Caco-2 (cell line): ENCODE measurements at regions not wholly inside any gene's neighbourhood (a gene's known extent, or its start where the extent isn't known, plus 50 kb on each side); places are given as distances from the start of the nearest gene placed in this dataset.

ENCODE experiments used
- BruUV-seq: library from RNA; stranded (reverse); fragments of 400-500 nt; replicated peaks from 2 replicates; lab custom pipeline; 2021; lab: Mats Ljungman, UMichigan
- CTCF ChIA-PET: fragments of 300-600 bp; sonication (Branson Sonifier 250); formaldehyde crosslinking; loops from one replicate; lab custom pipeline; 2022; ENCODE audit warnings: antibody characterized with exemption; lab: Charles Lee
- POLR2A ChIA-PET: fragments of 300-600 bp; sonication (Branson Sonifier 250); formaldehyde crosslinking; loops from one replicate; lab custom pipeline; 2022; ENCODE audit warnings: antibody characterized with exemption; lab: Charles Lee
- DNase-seq, 2 experiments: peaks; one replicate each; pipeline versions ENCODE4 v3.0.0 to v3.0.0-alpha.2; 2020 to 2022
- H3K27me3 ChIP-seq: replicated peaks from 2 replicates; pipeline ENCODE4 v1.6.0; 2011; ENCODE audit warnings: low read length; ENCODE audit not compliant: control insufficient read depth, insufficient read depth
- H3K36me3 ChIP-seq: 2 replicates; pipeline ENCODE4 v1.5.1; 2011; ENCODE audit warnings: low read length; ENCODE audit not compliant: control insufficient read depth, insufficient read depth
- H3K4me1 ChIP-seq: fragments of 250-450 bp; sonication (Bioruptor Pico); 2 replicates; pipeline ENCODE4 v1.5.1; 2020; ENCODE audit warnings: mild to moderate bottlenecking
- H3K4me3 ChIP-seq: 2 replicates; pipeline ENCODE4 v1.5.1; 2011; ENCODE audit warnings: low read depth, mild to moderate bottlenecking, control low read depth, low read length
- H3K9me3 ChIP-seq: fragments of 250-450 bp; sonication (Bioruptor Pico); 2 replicates; pipeline ENCODE4 v1.5.1; 2020; ENCODE audit warnings: mild to moderate bottlenecking, moderate library complexity
- H3K27ac Mint-ChIP-seq: one replicate; pipeline ENCODE4 v1.8.0; 2022; ENCODE audit warnings: mixed read lengths; ENCODE audit not compliant: unreplicated experiment
- H3K27me3 Mint-ChIP-seq: one replicate; pipeline ENCODE4 v1.8.0; 2022; ENCODE audit warnings: mixed read lengths; ENCODE audit not compliant: insufficient read depth, unreplicated experiment
- H3K36me3 Mint-ChIP-seq: one replicate; pipeline ENCODE4 v1.8.0; 2022; ENCODE audit warnings: mild to moderate bottlenecking, mixed read lengths; ENCODE audit not compliant: insufficient read depth, unreplicated experiment
- H3K4me1 Mint-ChIP-seq: one replicate; pipeline ENCODE4 v1.8.0; 2022; ENCODE audit warnings: low read depth, mixed read lengths; ENCODE audit not compliant: unreplicated experiment
- H3K4me3 Mint-ChIP-seq: one replicate; pipeline ENCODE4 v1.8.0; 2022; ENCODE audit warnings: mild to moderate bottlenecking, moderate library complexity, mixed read lengths; ENCODE audit not compliant: unreplicated experiment
- H3K9me3 Mint-ChIP-seq: one replicate; pipeline ENCODE4 v1.8.0; 2022; ENCODE audit warnings: mixed read lengths; ENCODE audit not compliant: unreplicated experiment
- CTCF ChIP-seq, 2 experiments: fragments of 200-600 bp in 1 of 2; IDR thresholded peaks; 1 replicate in 1 of 2; 2 replicates in 1 of 2; pipeline versions ENCODE4 v1.5.1 to v1.8.0; 2011 to 2022; ENCODE audit warnings: antibody characterized with exemption in 1 of 2, control low read depth in 1 of 2, inconsistent platforms in 1 of 2, low read depth in 1 of 2, low read length in 1 of 2, mild to moderate bottlenecking in 1 of 2, moderate library complexity in 1 of 2; ENCODE audit not compliant: insufficient read depth in 1 of 2, severe bottlenecking in 1 of 2, unreplicated experiment in 1 of 2
- intact Hi-C: fragments of 100-400 bp; cut with micrococcal nuclease; formaldehyde crosslinking; loops from one replicate; pipeline ENCODE4 v1.10.0; 2022; ENCODE audit not compliant: unreplicated experiment

DNA sequence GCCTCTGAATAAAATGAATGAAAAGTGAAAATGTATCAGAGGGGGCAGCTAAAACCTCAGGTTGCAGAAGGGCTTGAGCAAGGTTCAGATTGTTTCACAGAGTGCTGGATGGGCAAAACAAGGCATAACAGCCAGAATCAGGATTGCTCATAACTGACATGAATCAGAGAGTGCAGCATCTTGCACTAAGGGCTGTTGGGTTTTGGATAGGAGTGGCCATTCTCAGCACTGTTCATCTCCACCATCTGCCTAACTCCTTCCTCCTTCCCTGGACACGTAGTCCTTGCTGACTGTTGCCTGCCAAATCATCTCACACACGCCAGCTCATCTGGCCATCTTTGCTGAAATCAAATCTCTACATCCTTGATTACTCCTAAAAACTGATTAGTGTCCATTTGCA lies 75.3 kb upstream of the C1QTNF7 start:
- no peak for DNase-seq
- intact Hi-C loops: no loop called here
- ChIA-PET CTCF (no interaction called here), POLR2A (no interaction called here)
- no peaks in the 10 kb centered on the region for H3K9me3 Mint-ChIP-seq
- H3K4me1 Mint-ChIP-seq: peaks cover 8% of the 10 kb centered on the region
- no peaks in the 10 kb centered on the region for H3K27me3 ChIP-seq
- peaks cover 16% of the 10 kb centered on the region for H3K4me1 ChIP-seq
- H3K9me3 ChIP-seq: no peaks in the 10 kb centered on the region
- no peaks in the 10 kb centered on the region for H3K36me3 ChIP-seq
- TF ChIP-seq CTCF (IDR thresholded peaks at IDR 0.05; ENCODE audit: insufficient read depth in 1 of 2, low read depth in 1 of 2, low read length in 1 of 2, severe bottlenecking in 1 of 2, unreplicated experiment in 1 of 2): no peak
- no peak overlapping the region for H3K27ac Mint-ChIP-seq
- H3K4me3 ChIP-seq: no peak overlapping the region
- no peak overlapping the region for H3K4me3 Mint-ChIP-seq
- H3K27me3 Mint-ChIP-seq: peaks cover 3% of the 10 kb centered on the region
- BruUV-seq: no TSS peak
- no peaks in the 10 kb centered on the region for H3K36me3 Mint-ChIP-seq

DNA sequence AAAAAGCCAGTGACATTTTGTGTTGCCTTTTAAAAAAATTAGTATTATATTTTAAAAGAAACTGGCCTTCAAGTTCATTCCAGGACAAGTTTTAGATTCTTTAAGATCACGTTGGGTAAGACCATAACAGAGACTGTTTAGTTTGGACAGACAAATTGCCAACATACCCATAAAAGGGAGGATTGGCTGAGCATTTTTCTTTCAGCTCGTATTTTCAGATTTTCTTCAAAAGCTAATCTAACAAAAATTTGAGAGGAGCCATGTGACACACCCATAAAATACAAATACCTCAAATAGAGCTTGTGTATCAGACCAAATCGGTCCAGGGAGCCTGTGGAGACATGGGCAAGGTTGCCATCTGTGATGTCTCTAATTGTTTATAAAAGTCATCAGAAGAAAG lies 74.6 kb upstream of the C1QTNF7 start:
- no peak overlapping the region for H3K4me3 Mint-ChIP-seq
- peaks cover 3% of the 10 kb centered on the region for H3K27me3 Mint-ChIP-seq
- intact Hi-C loops: no loop called here
- ChIA-PET CTCF (no interaction called here), POLR2A (no interaction called here)
- BruUV-seq: no TSS peak
- no peak overlapping the region for H3K27ac Mint-ChIP-seq
- H3K36me3 Mint-ChIP-seq: no peaks in the 10 kb centered on the region
- no peaks in the 10 kb centered on the region for H3K9me3 Mint-ChIP-seq
- H3K4me1 Mint-ChIP-seq: peaks cover 7% of the 10 kb centered on the region
- H3K27me3 ChIP-seq: no peaks in the 10 kb centered on the region
- no peaks in the 10 kb centered on the region for H3K9me3 ChIP-seq
- no peaks in the 10 kb centered on the region for H3K36me3 ChIP-seq
- peaks cover 11% of the 10 kb centered on the region for H3K4me1 ChIP-seq
- no peak for DNase-seq
- no peak for TF ChIP-seq CTCF (IDR thresholded peaks at IDR 0.05; ENCODE audit: insufficient read depth in 1 of 2, low read depth in 1 of 2, low read length in 1 of 2, severe bottlenecking in 1 of 2, unreplicated experiment in 1 of 2)
- H3K4me3 ChIP-seq: no peak overlapping the region

DNA sequence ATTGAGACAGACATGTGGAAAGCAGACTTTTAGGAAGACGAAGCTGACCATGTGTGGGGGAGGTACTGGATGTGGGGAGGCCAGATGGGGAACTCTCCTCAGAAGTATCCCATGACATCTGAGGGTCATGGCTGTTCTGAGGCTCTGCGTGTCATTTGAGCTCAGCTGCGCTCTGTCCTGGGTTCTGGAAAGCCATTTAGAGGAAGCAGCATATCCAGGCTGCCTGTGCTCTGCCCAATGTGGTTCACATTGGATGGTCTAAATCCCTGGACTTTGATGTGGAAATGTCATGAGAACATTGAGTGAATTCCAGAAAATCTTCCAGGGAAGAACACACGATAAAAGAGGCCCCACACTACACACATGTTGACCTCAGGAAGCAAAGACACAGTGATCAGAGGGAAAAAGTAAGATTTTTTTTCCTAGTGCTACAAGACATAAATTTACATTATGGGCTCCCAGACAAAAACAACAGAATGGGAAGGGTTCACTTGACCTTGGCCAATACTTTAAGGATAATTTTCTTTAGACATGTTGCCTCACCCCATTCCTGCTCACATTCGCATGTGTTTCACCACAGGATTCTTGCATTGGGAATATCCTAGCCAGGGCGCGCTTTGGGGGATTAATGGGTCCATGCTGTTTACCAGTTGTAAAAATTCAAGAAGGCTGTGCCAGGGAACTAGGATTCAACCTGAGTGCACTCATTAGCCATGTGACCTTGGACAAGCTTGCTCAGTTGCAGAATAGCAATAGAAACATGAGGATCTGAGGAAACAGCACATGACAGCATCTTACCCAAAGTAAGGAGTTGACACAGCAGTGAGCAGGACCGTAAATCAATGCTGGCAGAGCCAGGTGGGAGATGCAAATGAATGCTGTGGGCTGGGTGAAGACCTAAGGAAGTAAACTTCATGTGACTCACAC lies 73.2 kb upstream of the C1QTNF7 start:
- Mint-ChIP-seq H3K27ac (no peak overlapping the region), H3K36me3 (no peaks in the 10 kb centered on the region), H3K4me3 (no peak overlapping the region), H3K4me1 (no peaks in the 10 kb centered on the region), H3K9me3 (no peaks in the 10 kb centered on the region), H3K27me3 (peaks cover 3% of the 10 kb centered on the region)
- no peaks in the 10 kb centered on the region for H3K9me3 ChIP-seq
- H3K36me3 ChIP-seq: no peaks in the 10 kb centered on the region
- ChIA-PET POLR2A (no interaction called here), CTCF (no interaction called here)
- intact Hi-C loops: no loop called here
- no peaks in the 10 kb centered on the region for H3K4me1 ChIP-seq
- no peak for TF ChIP-seq CTCF (IDR thresholded peaks at IDR 0.05; ENCODE audit: insufficient read depth in 1 of 2, low read depth in 1 of 2, low read length in 1 of 2, severe bottlenecking in 1 of 2, unreplicated experiment in 1 of 2)
- no TSS peak for BruUV-seq
- no peaks in the 10 kb centered on the region for H3K27me3 ChIP-seq
- DNase-seq: no peak
- no peak overlapping the region for H3K4me3 ChIP-seq
